AG04450 (cell line): ENCODE measurements at regions not wholly inside any gene's neighbourhood (a gene's known extent, or its start where the extent isn't known, plus 50 kb on each side); places are given as distances from the start of the nearest gene placed in this dataset.
A peak's percentile ranks its signal among the peaks of the same experiment; 100 is the strongest.

Experiments
- CTCF ChIA-PET: fragments of 300-600, 350-600 bp; formaldehyde crosslinking; extraction: SDS; loops from one replicate; lab custom pipeline; 2022; ENCODE audit warnings: antibody characterized with exemption, inconsistent platforms; lab: Charles Lee
- POLR2A ChIA-PET: fragments of 350-600 bp; formaldehyde crosslinking; extraction: SDS; loops from one replicate; lab custom pipeline; 2021; ENCODE audit warnings: antibody characterized with exemption, inconsistent platforms; lab: Yijun Ruan, JAX
- DNase-seq: peaks from one replicate; pipeline ENCODE4 v3.0.0-alpha.2; 2011; ENCODE audit warnings: low read depth, low spot score
- H3K27ac ChIP-seq: one replicate; pipeline ENCODE4 v1.5.1; 2012; ENCODE audit warnings: low read depth, low read length, control low read depth
- H3K27me3 ChIP-seq: one replicate; pipeline ENCODE4 v1.6.0; 2012; ENCODE audit warnings: low read length; ENCODE audit not compliant: control insufficient read depth, insufficient read depth
- H3K4me3 ChIP-seq: 2 replicates; pipeline ENCODE4 v1.5.1; 2011; ENCODE audit warnings: mild to moderate bottlenecking, low read depth, low read length, control low read depth
- H3K9me3 ChIP-seq: 2 replicates; pipeline ENCODE4 v1.5.1; 2012; ENCODE audit warnings: low read length; ENCODE audit not compliant: control insufficient read depth, insufficient read depth
- CTCF ChIP-seq: IDR thresholded peaks from 2 replicates; pipeline ENCODE4 v1.5.1; 2011; ENCODE audit warnings: low read depth, low read length, control low read depth, inconsistent platforms

GRCh38 chrX:39652336-39652735 is 445.4 kb downstream of the BCOR start:
- no peak for DNase-seq
- no peak overlapping the region for H3K4me3 ChIP-seq
- POLR2A ChIA-PET: no interaction called here
- H3K27ac ChIP-seq: no peak overlapping the region
- peaks cover 2% of the 10 kb centered on the region for H3K27me3 ChIP-seq
- no peaks in the 10 kb centered on the region for H3K9me3 ChIP-seq
- CTCF ChIA-PET: interaction anchor here (0.6 to 1.3 kb wide), 3 partner anchors 452 to 623 kb away, joined by 3 to 5 read pairs (median 3); no protein-coding TSS in a partner anchor
- TF ChIP-seq CTCF: peak; percentile 33

- Histone ChIP-seq H3K27ac (no peak overlapping the region), H3K9me3 (no peaks in the 10 kb centered on the region), H3K4me3 (no peak overlapping the region), H3K27me3 (peaks cover 2% of the 10 kb centered on the region)
- no peak for DNase-seq
- POLR2A ChIA-PET: no interaction called here
- no peak for TF ChIP-seq CTCF
- CTCF ChIA-PET: no interaction called here
Observed at GRCh38 chrX:39653691-39654090, 444.1 kb downstream of the BCOR start.

- CTCF ChIA-PET: no interaction called here
- H3K27me3 ChIP-seq: peaks cover 2% of the 10 kb centered on the region
- H3K4me3 ChIP-seq: no peak overlapping the region
- no peak overlapping the region for H3K27ac ChIP-seq
- POLR2A ChIA-PET: no interaction called here
- no peak for DNase-seq
- no peak for TF ChIP-seq CTCF
- H3K9me3 ChIP-seq: no peaks in the 10 kb centered on the region
Observed at GRCh38 chrX:39654183-39654925, 443.4 kb downstream of the BCOR start.

- CTCF ChIA-PET: no interaction called here
- H3K4me3 ChIP-seq: no peak overlapping the region
- H3K9me3 ChIP-seq: no peaks in the 10 kb centered on the region
- DNase-seq: no peak
- no peak for TF ChIP-seq CTCF
- peaks cover 2% of the 10 kb centered on the region for H3K27me3 ChIP-seq
- POLR2A ChIA-PET: no interaction called here
- H3K27ac ChIP-seq: no peak overlapping the region
Observed at GRCh38 chrX:39654952-39655351, 442.8 kb downstream of the BCOR start.

GRCh38 chrX:39661116-39661907 is 436.4 kb downstream of the BCOR start:
- H3K4me3 ChIP-seq: no peak overlapping the region
- H3K27ac ChIP-seq: no peak overlapping the region
- peaks cover 1% of the 10 kb centered on the region for H3K27me3 ChIP-seq
- ChIA-PET CTCF (no interaction called here), POLR2A (no interaction called here)
- no peaks in the 10 kb centered on the region for H3K9me3 ChIP-seq
- no peak for TF ChIP-seq CTCF
- no peak for DNase-seq
